SK-N-SH treated with all-trans-retinoic acid at 6 μM for 48 hours (cell line): ENCODE measurements at regions not wholly inside any gene's neighbourhood (a gene's known extent, or its start where the extent isn't known, plus 50 kb on each side); places are given as distances from the start of the nearest gene placed in this dataset.

Experiments
- ARNTL ChIP-seq: fragments of 450-650 bp; formaldehyde crosslinking; IDR thresholded peaks from 2 replicates; pipeline ENCODE4 v1.5.0; 2020; ENCODE audit warnings: low read depth, mild to moderate bottlenecking, moderate library complexity, borderline replicate concordance
- BACH2 ChIP-seq: fragments of 250-450 bp; sonication (Bioruptor Pico); IDR thresholded peaks from 2 replicates; pipeline ENCODE4 v1.9.0; 2021; ENCODE audit warnings: mild to moderate bottlenecking, borderline replicate concordance
- CREB5 ChIP-seq: fragments of 250-450 bp; sonication (Bioruptor Pico); IDR thresholded peaks from 2 replicates; pipeline ENCODE4 v1.5.1; 2020; ENCODE audit warnings: low read depth, mild to moderate bottlenecking, moderate library complexity
- ESRRG ChIP-seq: fragments of 250-450 bp; sonication (Bioruptor Pico); IDR thresholded peaks from 2 replicates; pipeline ENCODE4 v1.6.1; 2021; ENCODE audit warnings: mild to moderate bottlenecking
- GLIS3 ChIP-seq: fragments of 250-450 bp; sonication (Bioruptor Pico); IDR thresholded peaks from 2 replicates; pipeline ENCODE4 v1.5.0; 2020; ENCODE audit warnings: mild to moderate bottlenecking, moderate library complexity
- ISL1 ChIP-seq: fragments of 250-450 bp; sonication (Bioruptor Pico); IDR thresholded peaks from 2 replicates; pipeline ENCODE4 v2.1.2; 2022; ENCODE audit warnings: mild to moderate bottlenecking, moderate library complexity
- OSR1 ChIP-seq: fragments of 250-450 bp; sonication (Bioruptor Pico); IDR thresholded peaks from 2 replicates; pipeline ENCODE4 v1.8.0; 2022; ENCODE audit warnings: moderate library complexity, mild to moderate bottlenecking, inconsistent platforms
- PATZ1 ChIP-seq: fragments of 250-450 bp; sonication (Bioruptor Pico); IDR thresholded peaks from 2 replicates; pipeline ENCODE4 v1.8.0; 2020; ENCODE audit warnings: mild to moderate bottlenecking, moderate library complexity, borderline replicate concordance
- PPARA ChIP-seq: fragments of 250-450 bp; sonication (Bioruptor Pico); IDR thresholded peaks from 2 replicates; pipeline ENCODE4 v1.5.0; 2020; ENCODE audit warnings: mild to moderate bottlenecking, borderline replicate concordance
- RARB ChIP-seq: fragments of 250-450 bp; sonication (Bioruptor Pico); IDR thresholded peaks from 2 replicates; pipeline ENCODE4 v1.8.0; 2021; ENCODE audit warnings: mild to moderate bottlenecking, moderate library complexity
- ZFP3 ChIP-seq: fragments of 250-450 bp; sonication (Bioruptor Pico); IDR thresholded peaks from 2 replicates; pipeline ENCODE4 v1.5.0; 2020; ENCODE audit warnings: mild to moderate bottlenecking, moderate library complexity
- ZNF565 ChIP-seq: fragments of 450-650 bp; formaldehyde crosslinking; conservative IDR thresholded peaks from 2 replicates; pipeline ENCODE4 v1.5.0; 2020; ENCODE audit warnings: low read depth, mild to moderate bottlenecking, moderate library complexity
- ZNF70 ChIP-seq: fragments of 450-650 bp; formaldehyde crosslinking; IDR thresholded peaks from 2 replicates; pipeline ENCODE4 v1.5.0; 2020; ENCODE audit warnings: mild to moderate bottlenecking, moderate library complexity
- ZNF8 ChIP-seq: fragments of 450-650 bp; formaldehyde crosslinking; IDR thresholded peaks from 2 replicates; pipeline ENCODE4 v1.5.0; 2020; ENCODE audit warnings: mild to moderate bottlenecking, moderate library complexity

GRCh38 chr16:24646646-24646995 lies 82.8 kb upstream of the TNRC6A start:
- TF ChIP-seq PATZ1 (no peak), CREB5 (CRISPR knock-in tag) (no peak), PPARA (CRISPR knock-in tag) (no peak), ESRRG (CRISPR knock-in tag) (no peak), ISL1 (CRISPR knock-in tag) (no peak), GLIS3 (CRISPR knock-in tag) (no peak), ARNTL (CRISPR knock-in tag) (no peak), OSR1 (CRISPR knock-in tag) (no peak), ZFP3 (no peak), ZNF8 (CRISPR knock-in tag) (no peak), BACH2 (CRISPR knock-in tag) (no peak), RARB (CRISPR knock-in tag) (no peak), ZNF565 (no peak), ZNF70 (CRISPR knock-in tag) (no peak)
